GM10266 (cell line): ENCODE measurements at regions not wholly inside any gene's neighbourhood (a gene's known extent, or its start where the extent isn't known, plus 50 kb on each side); places are given as distances from the start of the nearest gene placed in this dataset.

Source experiments
- DNase-seq: peaks from one replicate; pipeline ENCODE4 v3.0.0; 2012; ENCODE audit errors: extremely low spot score
- TF ChIP-seq, protein P1 (sequence below): IDR thresholded peaks from 2 replicates; pipeline ENCODE4 v1.5.1; 2012; ENCODE audit warnings: mild to moderate bottlenecking, low read depth; ENCODE audit not compliant: control insufficient read depth, insufficient read depth; ENCODE audit errors: missing control alignments

DNA sequence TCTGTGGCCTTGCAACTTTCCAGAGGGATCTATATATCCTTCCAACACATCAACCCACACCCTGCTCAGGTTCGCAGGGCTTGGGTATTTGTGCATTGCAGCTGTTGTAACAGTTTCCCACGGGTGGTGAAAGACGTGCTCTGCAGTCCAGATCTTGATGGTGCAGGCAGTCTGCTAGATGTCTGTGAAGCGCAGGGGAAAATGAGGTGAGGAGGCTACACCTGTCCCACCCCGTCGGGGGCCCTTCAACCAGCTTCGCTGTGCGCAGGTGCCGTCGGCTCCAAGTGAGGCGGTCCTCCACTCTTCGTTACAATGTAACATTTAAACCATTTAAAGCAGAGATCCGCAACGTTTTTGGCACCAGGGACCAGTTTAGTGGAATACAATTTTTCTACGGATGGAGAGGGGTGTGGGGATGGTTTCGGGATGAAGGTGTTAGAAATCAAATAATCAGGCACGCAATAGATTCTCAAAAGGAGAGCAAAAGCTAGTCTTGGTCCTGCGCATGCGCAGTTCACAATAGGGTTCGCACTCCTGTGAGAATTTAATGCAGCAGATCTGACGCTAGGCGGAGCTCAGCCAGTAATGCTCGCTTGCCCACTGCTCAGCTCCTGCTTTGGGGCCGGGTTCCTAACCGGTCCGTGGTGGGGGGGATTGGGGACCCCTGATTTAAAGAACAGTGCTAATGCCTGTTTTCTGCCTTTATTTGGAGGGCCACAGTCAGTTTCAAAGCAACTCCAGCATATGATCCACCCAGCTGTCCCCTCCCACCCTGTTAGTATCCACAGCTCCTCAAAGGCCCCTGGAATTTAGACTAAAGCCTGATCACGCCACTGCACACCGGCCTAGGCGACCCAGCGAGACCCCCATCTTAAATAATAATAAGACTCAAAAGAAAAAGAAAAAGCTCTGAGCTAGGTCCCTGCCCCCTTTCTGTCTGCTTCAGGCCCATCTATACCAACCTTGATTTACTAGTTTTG is 97.1 kb upstream of the SELENOP start:
- TF ChIP-seq, protein P1, sequence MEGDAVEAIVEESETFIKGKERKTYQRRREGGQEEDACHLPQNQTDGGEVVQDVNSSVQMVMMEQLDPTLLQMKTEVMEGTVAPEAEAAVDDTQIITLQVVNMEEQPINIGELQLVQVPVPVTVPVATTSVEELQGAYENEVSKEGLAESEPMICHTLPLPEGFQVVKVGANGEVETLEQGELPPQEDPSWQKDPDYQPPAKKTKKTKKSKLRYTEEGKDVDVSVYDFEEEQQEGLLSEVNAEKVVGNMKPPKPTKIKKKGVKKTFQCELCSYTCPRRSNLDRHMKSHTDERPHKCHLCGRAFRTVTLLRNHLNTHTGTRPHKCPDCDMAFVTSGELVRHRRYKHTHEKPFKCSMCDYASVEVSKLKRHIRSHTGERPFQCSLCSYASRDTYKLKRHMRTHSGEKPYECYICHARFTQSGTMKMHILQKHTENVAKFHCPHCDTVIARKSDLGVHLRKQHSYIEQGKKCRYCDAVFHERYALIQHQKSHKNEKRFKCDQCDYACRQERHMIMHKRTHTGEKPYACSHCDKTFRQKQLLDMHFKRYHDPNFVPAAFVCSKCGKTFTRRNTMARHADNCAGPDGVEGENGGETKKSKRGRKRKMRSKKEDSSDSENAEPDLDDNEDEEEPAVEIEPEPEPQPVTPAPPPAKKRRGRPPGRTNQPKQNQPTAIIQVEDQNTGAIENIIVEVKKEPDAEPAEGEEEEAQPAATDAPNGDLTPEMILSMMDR = peak; percentile 85
- peak; percentile 86 for DNase-seq

DNA sequence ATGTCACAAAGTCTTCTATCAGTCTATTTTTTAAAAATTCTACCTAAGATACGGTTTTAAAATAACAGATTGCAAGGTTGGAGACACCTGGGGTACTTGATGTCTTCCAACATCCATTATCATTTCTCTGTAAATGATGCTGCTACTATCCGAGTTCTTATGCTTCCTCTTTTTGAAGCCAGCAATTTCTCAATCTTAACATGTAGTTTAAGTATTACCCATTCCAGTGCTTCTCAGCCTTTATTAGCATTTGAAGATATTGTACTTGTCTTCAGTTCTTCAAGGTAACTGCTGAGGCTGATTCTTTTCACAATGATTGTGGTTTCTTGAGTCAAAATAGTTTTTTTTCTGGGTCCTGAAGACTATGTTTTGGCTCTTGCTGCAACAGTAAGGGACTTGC is 96.4 kb upstream of the SELENOP start:
- TF ChIP-seq, protein P1 = no peak
- no peak for DNase-seq

DNA sequence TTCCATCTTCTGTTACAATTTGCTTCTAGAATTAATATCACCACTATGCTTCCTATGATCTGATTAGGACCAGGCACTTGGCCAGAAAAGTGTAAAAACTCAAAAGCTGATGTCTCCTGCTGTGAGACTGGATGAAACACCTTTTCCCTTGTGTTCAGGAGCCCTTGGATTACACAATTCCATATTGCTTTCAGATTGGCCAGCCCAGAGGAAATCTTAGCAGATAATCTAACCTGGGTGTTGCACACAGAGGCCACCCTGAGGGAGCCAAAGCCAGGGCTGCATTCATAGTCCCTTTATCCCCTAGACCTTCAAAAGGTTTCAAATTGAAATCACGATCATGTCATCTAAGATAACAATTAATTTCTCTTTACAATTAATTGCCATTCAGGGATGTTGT is 94.1 kb upstream of the SELENOP start:
- no peak for DNase-seq
- TF ChIP-seq, protein P1 = no peak

- DNase-seq = no peak
- TF ChIP-seq, protein P1 = no peak
Observed at GRCh38 chr5:42900734-42901133, 89.0 kb upstream of the SELENOP start.

DNA sequence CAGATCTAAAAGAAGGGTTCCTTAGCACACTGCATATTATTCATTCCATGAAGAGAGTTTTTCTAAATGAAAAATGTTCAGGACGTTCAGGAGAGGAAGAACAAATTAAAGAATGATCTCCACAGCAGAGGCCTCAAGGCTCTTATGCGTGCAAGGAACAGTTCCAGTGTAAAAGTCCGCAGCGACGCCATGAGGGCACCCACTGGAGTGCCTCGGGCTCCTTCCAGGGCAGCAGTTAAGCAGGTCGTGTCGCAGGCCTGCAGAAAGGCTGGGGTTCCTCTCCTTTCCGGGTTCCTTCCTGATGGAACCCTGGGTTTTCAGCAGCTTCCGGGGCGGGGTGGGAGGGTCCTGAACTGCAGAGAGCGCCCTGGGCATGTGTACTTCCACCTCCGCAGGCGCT is 87.1 kb upstream of the SELENOP start:
- TF ChIP-seq, protein P1 = no peak
- DNase-seq = no peak

DNA sequence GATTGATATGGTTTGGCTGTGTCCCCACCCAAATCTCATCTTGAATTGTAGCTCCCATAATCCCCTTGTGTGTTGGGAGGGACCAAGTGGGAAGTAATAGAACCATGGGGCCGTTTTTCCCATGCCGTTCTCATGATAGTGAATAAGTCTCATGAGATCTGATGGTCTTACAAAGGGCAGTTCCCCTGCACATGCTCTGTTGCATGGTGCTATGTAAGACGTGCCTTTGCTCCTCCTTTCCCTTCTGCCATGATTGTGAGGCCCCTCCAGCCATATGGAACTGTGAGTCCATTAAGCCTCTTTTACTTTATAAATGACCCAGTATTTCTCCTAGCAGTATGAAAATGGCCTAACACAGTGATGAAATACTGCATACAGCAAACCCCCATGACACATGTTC is 84.8 kb upstream of the SELENOP start:
- TF ChIP-seq, protein P1 = no peak
- DNase-seq = no peak

DNA sequence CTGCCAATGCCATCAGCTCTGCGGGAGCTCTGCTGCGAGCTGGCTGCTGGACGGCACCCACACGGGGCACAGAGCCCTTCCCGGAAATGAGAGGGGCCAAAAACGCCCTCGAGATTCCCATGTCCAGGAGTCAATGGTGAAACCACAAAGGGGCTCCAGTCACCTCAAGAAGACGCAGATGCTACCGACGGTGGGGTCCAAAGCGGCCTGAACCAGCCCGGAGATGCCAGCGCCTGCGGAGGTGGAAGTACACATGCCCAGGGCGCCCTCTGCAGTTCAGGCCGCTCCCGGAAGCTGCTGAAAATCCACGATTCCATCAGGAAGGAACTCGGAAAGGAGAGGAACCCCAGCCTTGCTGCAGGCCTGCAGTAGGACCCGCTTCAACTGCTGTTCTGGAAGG is 82.4 kb upstream of the SELENOP start:
- DNase-seq = no peak
- TF ChIP-seq, protein P1 = no peak
